Loucy (cell line): ENCODE measurements at regions not wholly inside any gene's neighbourhood (a gene's known extent, or its start where the extent isn't known, plus 50 kb on each side); places are given as distances from the start of the nearest gene placed in this dataset.

Experiments used
- H2AFZ ChIP-seq: fragments of 200-600 bp; sonication (generic); 2 replicates; pipeline ENCODE4 v1.6.0; 2016; ENCODE audit warnings: antibody characterized with exemption, mild to moderate bottlenecking, low read length, moderate library complexity
- H3F3A ChIP-seq: fragments of 200-600 bp; 2 replicates; pipeline ENCODE4 v1.6.0; 2016; ENCODE audit warnings: antibody characterized with exemption, low read depth, mild to moderate bottlenecking
- H3K27me3 ChIP-seq: fragments of 200-600 bp; sonication (generic); 2 replicates; pipeline ENCODE4 v1.6.1; 2014; ENCODE audit warnings: low read length, mild to moderate bottlenecking; ENCODE audit not compliant: insufficient read depth, poor library complexity, severe bottlenecking
- H3K36me3 ChIP-seq: fragments of 200-600 bp; sonication (generic); 2 replicates; pipeline ENCODE4 v1.6.1; 2016; ENCODE audit warnings: low read length; ENCODE audit not compliant: insufficient read depth
- H3K4me1 ChIP-seq: fragments of 200-600 bp; sonication (generic); 2 replicates; pipeline ENCODE4 v1.5.1; 2014; ENCODE audit warnings: low read length, mild to moderate bottlenecking; ENCODE audit not compliant: insufficient read depth, poor library complexity, severe bottlenecking
- H3K4me2 ChIP-seq: fragments of 200-600 bp; sonication (generic); 2 replicates; pipeline ENCODE4 v1.6.0; 2014; ENCODE audit warnings: antibody characterized with exemption, low read length, low read depth, mild to moderate bottlenecking; ENCODE audit not compliant: poor library complexity, severe bottlenecking
- H3K4me3 ChIP-seq: fragments of 200-600 bp; sonication (generic); 2 replicates; pipeline ENCODE4 v1.5.1; 2014; ENCODE audit warnings: low read length, mild to moderate bottlenecking, mixed read lengths; ENCODE audit not compliant: poor library complexity, severe bottlenecking
- H3K79me2 ChIP-seq: fragments of 200-600 bp; sonication (generic); 2 replicates; pipeline ENCODE4 v1.6.1; 2014; ENCODE audit warnings: low read length; ENCODE audit not compliant: insufficient read depth
- H3K9ac ChIP-seq: fragments of 200-600 bp; sonication (generic); 2 replicates; pipeline ENCODE4 v1.6.0; 2014; ENCODE audit warnings: mild to moderate bottlenecking, low read depth, low read length, moderate library complexity; ENCODE audit not compliant: poor library complexity, severe bottlenecking
- H3K9me2 ChIP-seq: fragments of 200-600 bp; sonication (generic); replicated peaks from 2 replicates; pipeline ENCODE4 v1.6.1; 2016; ENCODE audit warnings: low read depth, low read length, mixed read lengths
- H3K9me3 ChIP-seq: fragments of 200-600 bp; sonication (generic); 2 replicates; pipeline ENCODE4 v1.6.1; 2014; ENCODE audit warnings: mild to moderate bottlenecking, antibody characterized with exemption, low read length, low read depth; ENCODE audit not compliant: insufficient read depth
- H4K20me1 ChIP-seq: fragments of 200-600 bp; sonication (generic); 2 replicates; pipeline ENCODE4 v1.6.0; 2014; ENCODE audit warnings: antibody characterized with exemption, low read length, mild to moderate bottlenecking; ENCODE audit not compliant: insufficient read depth, poor library complexity, severe bottlenecking
- EZH2phosphoT487 ChIP-seq: fragments of 200-600 bp; IDR thresholded peaks from 2 replicates; pipeline ENCODE4 v1.6.1; 2018; ENCODE audit warnings: antibody characterized with exemption, mild to moderate bottlenecking, moderate library complexity, borderline replicate concordance
- TF ChIP-seq, protein P1 (sequence below): fragments of 200-600 bp; sonication (generic); conservative IDR thresholded peaks from 2 replicates; pipeline ENCODE4 v1.5.1; 2014; ENCODE audit warnings: mild to moderate bottlenecking, antibody characterized with exemption, low read length

- no peaks in the 10 kb centered on the region for H3K9me2 ChIP-seq
- H3K9ac ChIP-seq, result no peak overlapping the region
- no peak overlapping the region for H3K4me2 ChIP-seq
- H3K4me1 ChIP-seq, result no peaks in the 10 kb centered on the region
- no peak overlapping the region for H2AFZ ChIP-seq
- no peaks in the 10 kb centered on the region for H3K27me3 ChIP-seq
- no peaks in the 10 kb centered on the region for H3K36me3 ChIP-seq
- no peaks in the 10 kb centered on the region for H3K9me3 ChIP-seq
- H4K20me1 ChIP-seq, result no peaks in the 10 kb centered on the region
- no peaks in the 10 kb centered on the region for H3K79me2 ChIP-seq
- TF ChIP-seq, protein P1, sequence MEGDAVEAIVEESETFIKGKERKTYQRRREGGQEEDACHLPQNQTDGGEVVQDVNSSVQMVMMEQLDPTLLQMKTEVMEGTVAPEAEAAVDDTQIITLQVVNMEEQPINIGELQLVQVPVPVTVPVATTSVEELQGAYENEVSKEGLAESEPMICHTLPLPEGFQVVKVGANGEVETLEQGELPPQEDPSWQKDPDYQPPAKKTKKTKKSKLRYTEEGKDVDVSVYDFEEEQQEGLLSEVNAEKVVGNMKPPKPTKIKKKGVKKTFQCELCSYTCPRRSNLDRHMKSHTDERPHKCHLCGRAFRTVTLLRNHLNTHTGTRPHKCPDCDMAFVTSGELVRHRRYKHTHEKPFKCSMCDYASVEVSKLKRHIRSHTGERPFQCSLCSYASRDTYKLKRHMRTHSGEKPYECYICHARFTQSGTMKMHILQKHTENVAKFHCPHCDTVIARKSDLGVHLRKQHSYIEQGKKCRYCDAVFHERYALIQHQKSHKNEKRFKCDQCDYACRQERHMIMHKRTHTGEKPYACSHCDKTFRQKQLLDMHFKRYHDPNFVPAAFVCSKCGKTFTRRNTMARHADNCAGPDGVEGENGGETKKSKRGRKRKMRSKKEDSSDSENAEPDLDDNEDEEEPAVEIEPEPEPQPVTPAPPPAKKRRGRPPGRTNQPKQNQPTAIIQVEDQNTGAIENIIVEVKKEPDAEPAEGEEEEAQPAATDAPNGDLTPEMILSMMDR, result no peak
- no peak for TF ChIP-seq EZH2phosphoT487
- H3F3A ChIP-seq, result no peaks in the 10 kb centered on the region
- no peak overlapping the region for H3K4me3 ChIP-seq
These were observed 673.6 kb downstream of the CD109 start for GRCh38 chr6:74369556-74369993.

DNA sequence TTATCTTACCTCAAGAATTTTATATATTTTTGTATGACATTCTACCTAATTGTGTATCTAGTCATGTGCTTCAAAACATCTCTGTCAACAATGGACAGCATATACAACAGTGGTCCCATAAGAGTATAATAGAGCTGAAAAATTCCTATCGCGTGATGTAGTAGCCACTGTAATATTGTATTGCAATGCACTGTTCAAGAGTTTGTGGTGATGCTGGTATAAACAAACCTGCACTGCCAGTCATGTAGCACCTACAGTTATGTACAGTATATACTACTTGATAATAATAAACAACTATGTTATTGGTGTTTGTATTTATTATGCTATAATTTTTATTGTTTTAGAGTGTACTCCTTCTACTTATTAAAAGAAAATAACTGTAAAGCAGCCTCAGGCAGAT, 672.7 kb downstream of the CD109 start:
- H3K9me3 ChIP-seq, result no peaks in the 10 kb centered on the region
- TF ChIP-seq, protein P1, result no peak
- no peak for TF ChIP-seq EZH2phosphoT487
- no peak overlapping the region for H3K4me3 ChIP-seq
- no peaks in the 10 kb centered on the region for H3K79me2 ChIP-seq
- H3K4me2 ChIP-seq, result no peak overlapping the region
- H3K9ac ChIP-seq, result no peak overlapping the region
- no peaks in the 10 kb centered on the region for H3F3A ChIP-seq
- no peaks in the 10 kb centered on the region for H3K36me3 ChIP-seq
- H3K27me3 ChIP-seq, result no peaks in the 10 kb centered on the region
- no peaks in the 10 kb centered on the region for H3K9me2 ChIP-seq
- no peaks in the 10 kb centered on the region for H3K4me1 ChIP-seq
- no peak overlapping the region for H2AFZ ChIP-seq
- no peaks in the 10 kb centered on the region for H4K20me1 ChIP-seq

DNA sequence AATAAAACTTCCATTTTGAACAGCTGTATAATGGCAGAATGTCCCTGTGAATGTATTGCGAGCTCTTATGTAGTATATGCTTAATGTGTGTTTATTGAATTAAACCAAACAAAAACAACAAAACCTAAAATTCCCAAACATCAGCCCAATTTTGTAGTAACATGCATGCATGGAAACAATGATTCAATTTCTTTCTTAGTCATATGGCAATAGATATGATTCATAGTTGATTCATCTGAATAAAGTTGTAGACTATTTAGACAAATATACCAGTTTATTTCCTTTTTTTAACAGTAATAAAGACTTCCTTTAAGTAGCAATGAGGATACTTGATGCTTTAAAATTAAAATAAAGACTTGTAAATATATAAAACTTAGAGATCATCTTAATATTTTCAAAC, 670.6 kb downstream of the CD109 start:
- no peaks in the 10 kb centered on the region for H3K9me3 ChIP-seq
- H2AFZ ChIP-seq, result no peak overlapping the region
- H3K4me3 ChIP-seq, result no peak overlapping the region
- H3K4me1 ChIP-seq, result no peaks in the 10 kb centered on the region
- no peaks in the 10 kb centered on the region for H3K36me3 ChIP-seq
- no peak overlapping the region for H3K9ac ChIP-seq
- no peaks in the 10 kb centered on the region for H3K27me3 ChIP-seq
- H3F3A ChIP-seq, result no peaks in the 10 kb centered on the region
- TF ChIP-seq, protein P1, result no peak
- no peak for TF ChIP-seq EZH2phosphoT487
- no peaks in the 10 kb centered on the region for H3K9me2 ChIP-seq
- H3K79me2 ChIP-seq, result no peaks in the 10 kb centered on the region
- no peaks in the 10 kb centered on the region for H4K20me1 ChIP-seq
- H3K4me2 ChIP-seq, result no peak overlapping the region
